Activated naive CD8-positive, alpha-beta T cell treated with anti-CD3 and anti-CD28 coated beads, Interleukin-2, amount 10 ng/mL, durations not matched to agents 7 days and 5 days (primary cell): ENCODE measurements at regions not wholly inside any gene's neighbourhood (a gene's known extent, or its start where the extent isn't known, plus 50 kb on each side); places are given as distances from the start of the nearest gene placed in this dataset.
"Not testable (repeated sequence)": the region's sequence is repeated elsewhere in the genome, so short reads cannot be mapped to it uniquely, and the experiment has no call there.

Source experiments
- ATAC-seq: fragments of 150-1000 bp; cut with Tn5 transposase; one replicate; pipeline ENCODE4 v1.10.0; 2021; ENCODE audit warnings: low read depth, moderate library complexity
- POLR2A ChIA-PET: fragments of 350-600 bp; sonication (Branson Sonifier 250); formaldehyde crosslinking; loops from one replicate; lab custom pipeline; 2021; ENCODE audit warnings: antibody characterized with exemption; lab: Charles Lee
- DNase-seq: peaks from one replicate; pipeline ENCODE4 v3.0.0; 2021
- H3K27ac Mint-ChIP-seq: one replicate; pipeline ENCODE4 v1.8.0; 2022; ENCODE audit warnings: mild to moderate bottlenecking, mixed read lengths
- H3K27me3 Mint-ChIP-seq: one replicate; pipeline ENCODE4 v1.8.0; 2022; ENCODE audit warnings: mild to moderate bottlenecking, moderate library complexity, mixed read lengths
- H3K36me3 Mint-ChIP-seq: one replicate; pipeline ENCODE4 v1.8.0; 2021; ENCODE audit warnings: mild to moderate bottlenecking, mixed read lengths
- H3K4me1 Mint-ChIP-seq: one replicate; pipeline ENCODE4 v1.8.0; 2021; ENCODE audit warnings: mixed read lengths
- H3K4me3 Mint-ChIP-seq: one replicate; pipeline ENCODE4 v1.8.0; 2022; ENCODE audit warnings: mild to moderate bottlenecking, moderate library complexity, mixed read lengths
- H3K9me3 Mint-ChIP-seq: one replicate; pipeline ENCODE4 v1.8.0; 2021; ENCODE audit warnings: mixed read lengths

DNA sequence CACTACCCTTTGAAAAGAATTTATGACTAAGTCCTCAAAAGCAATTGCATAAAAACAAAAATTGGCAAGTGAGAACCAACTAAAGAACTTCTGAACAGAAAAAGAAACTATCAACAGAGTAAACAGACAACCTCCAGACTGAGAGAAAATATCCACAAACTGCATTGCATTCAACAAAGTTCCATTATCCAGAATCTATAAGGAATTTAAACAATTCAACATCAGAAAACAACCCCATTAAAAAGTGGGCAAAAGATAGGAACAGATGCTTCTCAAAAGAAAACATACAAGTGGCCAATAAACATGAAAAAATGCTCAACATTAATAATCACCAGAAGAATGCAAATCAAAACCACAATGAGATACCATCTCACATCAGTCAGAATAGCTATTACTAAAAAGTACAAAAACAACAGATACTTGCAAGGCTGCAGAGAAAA is 130.2 kb downstream of the GASK1B start:
- DNase-seq (no peak), ATAC-seq (no peak)
- no peak overlapping the region for H3K4me3 Mint-ChIP-seq
- H3K4me1 Mint-ChIP-seq, result no peaks in the 10 kb centered on the region
- no peaks in the 10 kb centered on the region for H3K27me3 Mint-ChIP-seq
- H3K36me3 Mint-ChIP-seq, result no peaks in the 10 kb centered on the region
- no peaks in the 10 kb centered on the region for H3K9me3 Mint-ChIP-seq
- POLR2A ChIA-PET, result no interaction called here
- H3K27ac Mint-ChIP-seq, result no peak overlapping the region

- POLR2A ChIA-PET, result no interaction called here
- Mint-ChIP-seq H3K27ac (no peak overlapping the region), H3K36me3 (no peaks in the 10 kb centered on the region)
Measured at GRCh38 chr4:158038718-158039117, 134.1 kb downstream of the GASK1B start.

DNA sequence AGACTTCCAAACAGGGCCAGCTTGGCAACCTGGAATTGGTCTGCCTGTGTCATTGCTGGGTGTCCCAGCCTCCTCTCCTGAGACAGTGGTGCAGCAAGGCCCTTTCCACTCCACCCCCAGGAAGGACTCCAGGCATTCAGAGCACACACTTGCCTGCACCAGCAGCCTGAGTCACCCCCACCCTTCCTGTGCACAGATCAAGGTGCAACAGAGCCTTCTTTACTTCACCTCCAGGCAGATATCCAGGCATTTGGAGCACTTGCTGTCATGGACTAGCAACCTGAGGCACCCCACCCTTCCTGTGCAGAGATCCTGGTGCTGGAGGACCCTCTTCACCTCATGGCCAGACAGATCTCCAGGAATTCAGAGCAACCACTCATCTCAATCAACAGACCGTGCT is 135.8 kb downstream of the GASK1B start:
- DNase-seq, result no peak
- Mint-ChIP-seq H3K4me3 (no peak overlapping the region), H3K27me3 (no peaks in the 10 kb centered on the region), H3K4me1 (no peaks in the 10 kb centered on the region), H3K27ac (no peak overlapping the region), H3K36me3 (no peaks in the 10 kb centered on the region), H3K9me3 (no peaks in the 10 kb centered on the region)
- ATAC-seq, result no peak
- POLR2A ChIA-PET, result no interaction called here

More at GRCh38 chr4:158038718-158039117, 134.1 kb downstream of the GASK1B start:
- ATAC-seq (no peak), DNase-seq (no peak)
- no peaks in the 10 kb centered on the region for H3K4me1 Mint-ChIP-seq
- no peaks in the 10 kb centered on the region for H3K27me3 Mint-ChIP-seq
- no peak overlapping the region for H3K4me3 Mint-ChIP-seq
- no peaks in the 10 kb centered on the region for H3K9me3 Mint-ChIP-seq

DNA sequence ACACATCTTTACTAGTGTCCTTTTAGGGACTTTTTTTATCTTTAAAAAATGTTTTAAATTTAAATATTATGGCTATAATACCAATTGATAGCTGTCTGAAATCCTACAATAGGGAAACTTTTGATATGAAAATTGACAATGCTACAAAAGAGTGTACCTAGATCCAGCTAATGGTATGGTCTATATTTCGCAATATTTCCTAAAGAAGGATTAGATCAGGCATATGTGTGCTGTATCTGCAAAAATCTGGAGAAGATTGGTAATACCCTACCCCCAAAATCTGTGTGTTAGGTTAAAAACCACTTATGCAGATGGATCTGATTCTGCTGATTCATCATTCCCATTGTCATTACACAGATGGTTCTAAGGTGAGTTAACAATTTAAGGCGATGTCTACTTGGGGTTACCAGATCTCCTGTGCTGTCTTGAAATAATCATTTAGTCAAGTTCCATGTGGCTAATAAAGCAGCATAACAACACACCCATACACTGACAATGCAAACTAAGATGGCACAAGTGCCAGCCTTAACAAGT is 137.1 kb downstream of the GASK1B start:
- POLR2A ChIA-PET, result no interaction called here
- Mint-ChIP-seq H3K4me1 (no peaks in the 10 kb centered on the region), H3K4me3 (no peak overlapping the region), H3K27me3 (no peaks in the 10 kb centered on the region), H3K36me3 (no peaks in the 10 kb centered on the region), H3K27ac (no peak overlapping the region), H3K9me3 (no peaks in the 10 kb centered on the region)
- ATAC-seq (no peak), DNase-seq (no peak)

DNA sequence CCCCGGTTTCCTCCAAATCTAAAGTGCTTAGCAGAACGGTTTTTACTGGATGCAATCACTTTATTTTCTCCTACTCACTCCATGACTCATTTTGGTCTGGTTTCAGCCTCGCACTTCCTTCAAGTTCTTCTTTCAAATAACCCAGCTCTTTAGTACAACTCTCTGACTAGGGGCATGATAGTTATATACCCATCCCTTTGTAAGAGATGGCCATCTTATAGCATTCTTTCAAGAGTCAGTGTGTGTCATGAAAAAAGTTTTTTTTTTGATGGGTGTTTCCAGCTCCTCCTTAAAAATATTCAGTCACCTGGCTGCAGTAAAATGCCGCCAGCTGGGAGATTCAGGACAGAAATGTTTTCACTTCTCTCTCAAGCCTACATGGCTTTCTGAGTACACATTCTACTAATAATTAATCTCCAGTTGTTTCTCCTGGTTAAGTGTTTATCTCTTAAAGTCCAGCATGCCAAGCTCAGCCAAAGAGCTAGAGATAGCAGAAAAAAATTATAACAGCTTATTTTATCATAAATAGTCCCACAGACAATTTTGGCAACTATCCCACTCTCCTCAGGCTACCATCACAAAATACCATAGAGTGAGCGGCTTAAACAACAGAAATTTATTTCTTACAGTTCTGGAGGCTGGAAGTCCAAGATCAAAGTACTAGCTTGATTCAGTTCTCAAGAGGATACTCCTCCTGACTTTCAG is 139.3 kb downstream of the GASK1B start:
- ATAC-seq (no peak), DNase-seq (no peak)
- H3K4me1 Mint-ChIP-seq, result no peaks in the 10 kb centered on the region
- no peak overlapping the region for H3K4me3 Mint-ChIP-seq
- H3K27ac Mint-ChIP-seq, result no peak overlapping the region
- no peaks in the 10 kb centered on the region for H3K36me3 Mint-ChIP-seq
- POLR2A ChIA-PET, result no interaction called here
- H3K9me3 Mint-ChIP-seq, result no peaks in the 10 kb centered on the region
- H3K27me3 Mint-ChIP-seq, result no peaks in the 10 kb centered on the region

GRCh38 chr4:158032733-158033415 is 140.0 kb downstream of the GASK1B start:
- Mint-ChIP-seq H3K4me3 (no peak overlapping the region), H3K9me3 (no peaks in the 10 kb centered on the region), H3K27ac (no peak overlapping the region), H3K27me3 (no peaks in the 10 kb centered on the region), H3K36me3 (no peaks in the 10 kb centered on the region), H3K4me1 (no peaks in the 10 kb centered on the region)
- ATAC-seq (no peak), DNase-seq (no peak)
- POLR2A ChIA-PET, result no interaction called here

GRCh38 chr4:158028381-158028780 is 144.4 kb downstream of the GASK1B start:
- H3K4me3 Mint-ChIP-seq, H3K36me3 Mint-ChIP-seq, POLR2A ChIA-PET, ATAC-seq, DNase-seq, H3K27ac Mint-ChIP-seq, H3K4me1 Mint-ChIP-seq, H3K9me3 Mint-ChIP-seq, H3K27me3 Mint-ChIP-seq: not testable (repeated sequence)

- Mint-ChIP-seq H3K4me1 (no peaks in the 10 kb centered on the region), H3K27ac (no peak overlapping the region), H3K36me3 (no peaks in the 10 kb centered on the region), H3K9me3 (no peaks in the 10 kb centered on the region), H3K27me3 (no peaks in the 10 kb centered on the region), H3K4me3 (no peak overlapping the region)
- DNase-seq, result no peak
- POLR2A ChIA-PET, result no interaction called here
- no peak for ATAC-seq
Measured at GRCh38 chr4:158025131-158025530, 147.7 kb downstream of the GASK1B start.

DNA sequence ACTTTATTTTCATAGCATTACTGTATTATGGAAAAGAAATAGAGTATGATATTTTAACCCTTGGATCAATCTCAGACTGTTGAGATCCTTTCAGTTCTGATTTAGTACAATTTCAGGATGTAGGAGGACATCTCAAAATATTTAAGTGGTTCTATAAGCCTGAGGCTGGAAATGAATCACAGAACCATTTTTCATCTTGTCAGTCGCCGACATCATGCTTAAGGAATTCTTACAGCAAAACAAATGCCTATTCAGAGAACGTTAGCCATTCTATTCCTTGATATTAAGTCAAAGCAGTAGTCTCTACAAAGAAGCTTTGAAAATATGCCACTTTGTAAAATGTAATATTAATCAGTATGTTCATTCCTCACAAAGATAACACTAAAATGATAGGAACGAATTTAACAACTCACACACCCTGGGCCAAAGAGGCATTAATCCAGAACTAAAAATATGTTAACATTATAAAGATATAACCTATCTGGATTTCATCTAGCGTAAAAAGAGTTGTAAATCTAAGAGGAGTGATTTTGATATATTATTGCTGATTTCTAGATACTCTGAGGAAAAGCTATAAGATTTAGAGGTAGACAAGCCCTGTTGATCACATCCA is 152.0 kb downstream of the GASK1B start:
- Mint-ChIP-seq H3K4me1 (no peaks in the 10 kb centered on the region), H3K27ac (no peak overlapping the region), H3K27me3 (no peaks in the 10 kb centered on the region), H3K36me3 (no peaks in the 10 kb centered on the region), H3K4me3 (no peak overlapping the region), H3K9me3 (no peaks in the 10 kb centered on the region)
- POLR2A ChIA-PET, result no interaction called here
- ATAC-seq, result no peak
- no peak for DNase-seq

DNA sequence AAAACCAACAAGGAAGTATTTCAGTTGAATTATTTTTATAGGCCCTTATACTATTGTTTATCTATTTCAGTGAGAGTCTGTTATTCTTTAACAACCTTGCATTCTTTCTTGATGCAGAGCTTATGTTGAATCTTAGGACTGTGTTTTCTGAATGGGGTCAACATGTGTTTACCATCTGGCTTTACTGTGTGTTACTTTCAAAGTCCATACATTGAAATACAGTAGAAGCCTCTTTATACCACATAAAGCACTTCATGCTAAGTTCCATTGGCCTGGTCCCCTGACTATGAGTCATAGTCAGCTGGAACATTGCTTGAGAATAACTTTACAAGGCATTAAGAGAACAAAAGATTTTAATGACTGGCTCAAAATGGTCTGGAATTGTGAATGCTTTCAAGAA is 152.6 kb downstream of the GASK1B start:
- H3K9me3 Mint-ChIP-seq, result no peaks in the 10 kb centered on the region
- POLR2A ChIA-PET, result no interaction called here
- no peak for ATAC-seq

GRCh38 chr4:158018831-158019230 is 154.0 kb downstream of the GASK1B start:
- ATAC-seq, result no peak
- POLR2A ChIA-PET, result no interaction called here

More for the DNA sequence above, 152.6 kb downstream of the GASK1B start:
- Mint-ChIP-seq H3K27ac (no peak overlapping the region), H3K36me3 (no peaks in the 10 kb centered on the region), H3K27me3 (no peaks in the 10 kb centered on the region), H3K4me3 (no peak overlapping the region), H3K4me1 (no peaks in the 10 kb centered on the region)
- no peak for DNase-seq

GRCh38 chr4:158018221-158018830 is 154.5 kb downstream of the GASK1B start:
- no peaks in the 10 kb centered on the region for H3K27me3 Mint-ChIP-seq
- POLR2A ChIA-PET, result no interaction called here

More at GRCh38 chr4:158018831-158019230, 154.0 kb downstream of the GASK1B start:
- no peaks in the 10 kb centered on the region for H3K4me1 Mint-ChIP-seq
- H3K36me3 Mint-ChIP-seq, result no peaks in the 10 kb centered on the region
- H3K4me3 Mint-ChIP-seq, result no peak overlapping the region
- no peaks in the 10 kb centered on the region for H3K27me3 Mint-ChIP-seq
- H3K27ac Mint-ChIP-seq, result no peak overlapping the region
- no peak for DNase-seq
- H3K9me3 Mint-ChIP-seq, result no peaks in the 10 kb centered on the region

DNA sequence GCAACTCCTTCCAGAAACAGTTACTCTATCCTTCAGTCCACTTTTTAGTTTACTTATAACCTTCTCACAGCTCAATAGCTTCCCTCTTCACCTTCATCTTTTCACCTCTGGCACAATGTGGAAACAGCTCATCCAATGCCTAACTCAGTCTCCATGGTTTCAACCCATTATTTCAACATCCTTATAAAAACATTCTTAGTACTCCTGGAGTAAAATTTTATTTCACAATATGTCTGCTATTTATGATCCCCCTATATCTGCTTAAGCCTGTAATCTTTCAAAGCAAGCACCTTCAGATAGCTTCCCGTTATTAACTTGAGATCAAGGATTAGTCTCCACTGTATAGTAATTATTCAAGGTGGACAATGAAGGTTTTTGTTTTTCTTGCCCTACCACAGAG is 156.3 kb downstream of the GASK1B start:
- Mint-ChIP-seq H3K4me3 (no peak overlapping the region), H3K27me3 (no peaks in the 10 kb centered on the region), H3K4me1 (no peaks in the 10 kb centered on the region), H3K9me3 (no peaks in the 10 kb centered on the region), H3K27ac (no peak overlapping the region), H3K36me3 (no peaks in the 10 kb centered on the region)
- DNase-seq (no peak), ATAC-seq (no peak)
- POLR2A ChIA-PET, result no interaction called here

More at GRCh38 chr4:158018221-158018830, 154.5 kb downstream of the GASK1B start:
- H3K27ac Mint-ChIP-seq, result no peak overlapping the region
- H3K9me3 Mint-ChIP-seq, result no peaks in the 10 kb centered on the region
- ATAC-seq (no peak), DNase-seq (no peak)
- no peaks in the 10 kb centered on the region for H3K4me1 Mint-ChIP-seq
- H3K4me3 Mint-ChIP-seq, result no peak overlapping the region
- H3K36me3 Mint-ChIP-seq, result no peaks in the 10 kb centered on the region
